HG02973 (cell line): ENCODE measurements at regions not wholly inside any gene's neighbourhood (a gene's known extent, or its start where the extent isn't known, plus 50 kb on each side); places are given as distances from the start of the nearest gene placed in this dataset.
"Not testable (repeated sequence)": the region's sequence is repeated elsewhere in the genome, so short reads cannot be mapped to it uniquely, and the experiment has no call there.

Source experiments
- ATAC-seq: cut with Tn5 transposase; IDR thresholded peaks from one replicate; pipeline ENCODE4 v1.9.1; 2021; ENCODE audit warnings: moderate library complexity; ENCODE audit not compliant: unreplicated experiment

- peak; percentile 96 for ATAC-seq
Observed at GRCh38 chr3:18237251-18238005, 187.7 kb downstream of the SATB1 start.

- no peak for ATAC-seq
Observed at GRCh38 chr3:18236726-18237125, 188.4 kb downstream of the SATB1 start.

- no peak for ATAC-seq
Observed at GRCh38 chr3:18234717-18235335, 190.3 kb downstream of the SATB1 start.

GRCh38 chr3:18233987-18234716, 191.0 kb downstream of the SATB1 start:
- ATAC-seq: no peak

- no peak for ATAC-seq
Observed at GRCh38 chr3:18232317-18232716, 192.8 kb downstream of the SATB1 start.

GRCh38 chr3:18228060-18228459, 197.1 kb downstream of the SATB1 start:
- ATAC-seq: no peak

GRCh38 chr3:18225709-18226108, 199.4 kb downstream of the SATB1 start:
- ATAC-seq: no peak

- ATAC-seq: no peak
Observed at GRCh38 chr3:18224426-18224825, 200.7 kb downstream of the SATB1 start.

- ATAC-seq: peak; percentile 32
Observed at GRCh38 chr3:18223974-18224373, 201.2 kb downstream of the SATB1 start.

GRCh38 chr3:18223571-18223970, 201.6 kb downstream of the SATB1 start:
- peak; percentile 98 for ATAC-seq

- no peak for ATAC-seq
Observed at GRCh38 chr3:18222686-18223085, 202.5 kb downstream of the SATB1 start.

GRCh38 chr3:18217507-18218174, 207.5 kb downstream of the SATB1 start:
- peak; percentile 54 for ATAC-seq

GRCh38 chr3:18216996-18217395, 208.1 kb downstream of the SATB1 start:
- ATAC-seq: no peak

- no peak for ATAC-seq
Observed at GRCh38 chr3:18215639-18216038, 209.5 kb downstream of the SATB1 start.

- no peak for ATAC-seq
Observed at GRCh38 chr3:18211116-18211515, 214.0 kb downstream of the SATB1 start.

GRCh38 chr3:18208856-18209255, 216.3 kb downstream of the SATB1 start:
- ATAC-seq: no peak

- no peak for ATAC-seq
Observed at GRCh38 chr3:18208091-18208490, 217.0 kb downstream of the SATB1 start.

GRCh38 chr3:18207226-18207625, 217.9 kb downstream of the SATB1 start:
- ATAC-seq: no peak

GRCh38 chr3:18205701-18206100, 219.4 kb downstream of the SATB1 start:
- ATAC-seq: not testable (repeated sequence)

GRCh38 chr3:18201315-18201714, 223.8 kb downstream of the SATB1 start:
- no peak for ATAC-seq

- ATAC-seq: no peak
Observed at GRCh38 chr3:18199757-18200156, 225.4 kb downstream of the SATB1 start.
